Activated naive CD4-positive, alpha-beta T cell treated with anti-CD3 and anti-CD28 coated beads, Interleukin-2, amount 50 U/mL, for 24 hours (primary cell): ENCODE measurements at regions not wholly inside any gene's neighbourhood (a gene's known extent, or its start where the extent isn't known, plus 50 kb on each side); places are given as distances from the start of the nearest gene placed in this dataset.
"Not testable (repeated sequence)": the region's sequence is repeated elsewhere in the genome, so short reads cannot be mapped to it uniquely, and the experiment has no call there.

Experiments
- H3K27ac Mint-ChIP-seq: one replicate; pipeline ENCODE4 v1.8.0; 2021; ENCODE audit warnings: mild to moderate bottlenecking, mixed read lengths
- H3K27me3 Mint-ChIP-seq: one replicate; pipeline ENCODE4 v1.8.0; 2021; ENCODE audit warnings: mixed read lengths
- H3K36me3 Mint-ChIP-seq: one replicate; pipeline ENCODE4 v1.8.0; 2021; ENCODE audit warnings: mixed read lengths
- H3K4me1 Mint-ChIP-seq: one replicate; pipeline ENCODE4 v1.8.0; 2021; ENCODE audit warnings: mixed read lengths
- H3K4me3 Mint-ChIP-seq: one replicate; pipeline ENCODE4 v1.8.0; 2021; ENCODE audit warnings: mild to moderate bottlenecking, mixed read lengths
- H3K9me3 Mint-ChIP-seq: one replicate; pipeline ENCODE4 v1.8.0; 2021; ENCODE audit warnings: mixed read lengths

- Mint-ChIP-seq H3K27me3 (peaks cover 2% of the 10 kb centered on the region), H3K4me1 (no peaks in the 10 kb centered on the region), H3K4me3 (no peak overlapping the region), H3K36me3 (peaks cover 1% of the 10 kb centered on the region), H3K27ac (no peak overlapping the region), H3K9me3 (no peaks in the 10 kb centered on the region)
Measured at GRCh38 chr5:67887748-67888161, 327.8 kb upstream of the PIK3R1 start.

GRCh38 chr5:67886761-67887160 is 328.8 kb upstream of the PIK3R1 start:
- Mint-ChIP-seq H3K27me3 (peaks cover 2% of the 10 kb centered on the region), H3K4me1 (no peaks in the 10 kb centered on the region), H3K9me3 (no peaks in the 10 kb centered on the region), H3K27ac (no peak overlapping the region), H3K36me3 (no peaks in the 10 kb centered on the region), H3K4me3 (no peak overlapping the region)

GRCh38 chr5:67880876-67881275 is 334.7 kb upstream of the PIK3R1 start:
- Mint-ChIP-seq H3K27me3 (peaks cover 2% of the 10 kb centered on the region), H3K4me1 (no peaks in the 10 kb centered on the region), H3K27ac (no peak overlapping the region), H3K36me3 (no peaks in the 10 kb centered on the region), H3K4me3 (no peak overlapping the region), H3K9me3 (no peaks in the 10 kb centered on the region)

GRCh38 chr5:67880511-67880805 is 335.1 kb upstream of the PIK3R1 start:
- Mint-ChIP-seq H3K4me3 (no peak overlapping the region), H3K27me3 (peaks cover 2% of the 10 kb centered on the region), H3K27ac (no peak overlapping the region), H3K9me3 (no peaks in the 10 kb centered on the region), H3K36me3 (no peaks in the 10 kb centered on the region), H3K4me1 (no peaks in the 10 kb centered on the region)

GRCh38 chr5:67879620-67880510 is 335.7 kb upstream of the PIK3R1 start:
- no peak overlapping the region for H3K27ac Mint-ChIP-seq
- H3K9me3 Mint-ChIP-seq, result no peaks in the 10 kb centered on the region
- peaks cover 2% of the 10 kb centered on the region for H3K27me3 Mint-ChIP-seq
- H3K36me3 Mint-ChIP-seq, result no peaks in the 10 kb centered on the region
- no peak overlapping the region for H3K4me3 Mint-ChIP-seq
- H3K4me1 Mint-ChIP-seq, result no peaks in the 10 kb centered on the region

GRCh38 chr5:67878933-67879332 is 336.6 kb upstream of the PIK3R1 start:
- Mint-ChIP-seq H3K36me3 (no peaks in the 10 kb centered on the region), H3K4me3 (no peak overlapping the region), H3K4me1 (no peaks in the 10 kb centered on the region), H3K9me3 (no peaks in the 10 kb centered on the region), H3K27ac (no peak overlapping the region), H3K27me3 (peaks cover 2% of the 10 kb centered on the region)

- Mint-ChIP-seq H3K4me3 (no peak overlapping the region), H3K36me3 (no peaks in the 10 kb centered on the region), H3K4me1 (no peaks in the 10 kb centered on the region), H3K27ac (no peak overlapping the region), H3K9me3 (no peaks in the 10 kb centered on the region), H3K27me3 (peaks cover 3% of the 10 kb centered on the region)
Measured at GRCh38 chr5:67876371-67876770, 339.2 kb upstream of the PIK3R1 start.

- H3K27me3 Mint-ChIP-seq, result peaks cover 3% of the 10 kb centered on the region
- no peaks in the 10 kb centered on the region for H3K36me3 Mint-ChIP-seq
- H3K27ac Mint-ChIP-seq, result no peak overlapping the region
- no peaks in the 10 kb centered on the region for H3K4me1 Mint-ChIP-seq
- no peak overlapping the region for H3K4me3 Mint-ChIP-seq
- no peaks in the 10 kb centered on the region for H3K9me3 Mint-ChIP-seq
Measured at GRCh38 chr5:67875601-67876000, 340.0 kb upstream of the PIK3R1 start.

- H3K4me3 Mint-ChIP-seq, result no peak overlapping the region
- H3K4me1 Mint-ChIP-seq, result no peaks in the 10 kb centered on the region
- H3K36me3 Mint-ChIP-seq, result no peaks in the 10 kb centered on the region
- H3K27me3 Mint-ChIP-seq, result peaks cover 1% of the 10 kb centered on the region
- H3K9me3 Mint-ChIP-seq, result no peaks in the 10 kb centered on the region
- H3K27ac Mint-ChIP-seq, result no peak overlapping the region
Measured at GRCh38 chr5:67873935-67874334, 341.6 kb upstream of the PIK3R1 start.

- Mint-ChIP-seq H3K9me3 (no peaks in the 10 kb centered on the region), H3K27me3 (peaks cover 1% of the 10 kb centered on the region), H3K4me1 (no peaks in the 10 kb centered on the region), H3K36me3 (no peaks in the 10 kb centered on the region), H3K27ac (no peak overlapping the region), H3K4me3 (no peak overlapping the region)
Measured at GRCh38 chr5:67870662-67871061, 344.9 kb upstream of the PIK3R1 start.

- not testable (repeated sequence) for H3K4me3 Mint-ChIP-seq, H3K9me3 Mint-ChIP-seq, H3K4me1 Mint-ChIP-seq, H3K36me3 Mint-ChIP-seq, H3K27ac Mint-ChIP-seq, H3K27me3 Mint-ChIP-seq
Measured at GRCh38 chr5:67864335-67864734, 351.2 kb upstream of the PIK3R1 start.

- Mint-ChIP-seq H3K27ac (no peak overlapping the region), H3K4me1 (no peaks in the 10 kb centered on the region), H3K27me3 (no peaks in the 10 kb centered on the region), H3K9me3 (no peaks in the 10 kb centered on the region), H3K36me3 (no peaks in the 10 kb centered on the region), H3K4me3 (no peak overlapping the region)
Measured at GRCh38 chr5:67858471-67859031, 357.0 kb upstream of the PIK3R1 start.

- peaks cover 5% of the 10 kb centered on the region for H3K9me3 Mint-ChIP-seq
- no peak overlapping the region for H3K27ac Mint-ChIP-seq
- no peak overlapping the region for H3K4me3 Mint-ChIP-seq
- H3K4me1 Mint-ChIP-seq, result no peaks in the 10 kb centered on the region
- no peaks in the 10 kb centered on the region for H3K36me3 Mint-ChIP-seq
- H3K27me3 Mint-ChIP-seq, result no peaks in the 10 kb centered on the region
Measured at GRCh38 chr5:67857502-67857901, 358.1 kb upstream of the PIK3R1 start.

GRCh38 chr5:67855523-67855922 is 360.0 kb upstream of the PIK3R1 start:
- no peak overlapping the region for H3K4me3 Mint-ChIP-seq
- H3K9me3 Mint-ChIP-seq, result peaks cover 5% of the 10 kb centered on the region
- no peaks in the 10 kb centered on the region for H3K4me1 Mint-ChIP-seq
- no peak overlapping the region for H3K27ac Mint-ChIP-seq
- H3K36me3 Mint-ChIP-seq, result no peaks in the 10 kb centered on the region
- no peaks in the 10 kb centered on the region for H3K27me3 Mint-ChIP-seq

GRCh38 chr5:67850906-67851305 is 364.6 kb upstream of the PIK3R1 start:
- H3K36me3 Mint-ChIP-seq, H3K27ac Mint-ChIP-seq, H3K9me3 Mint-ChIP-seq, H3K27me3 Mint-ChIP-seq, H3K4me1 Mint-ChIP-seq, H3K4me3 Mint-ChIP-seq: not testable (repeated sequence)

GRCh38 chr5:67844924-67845323 is 370.6 kb upstream of the PIK3R1 start:
- Mint-ChIP-seq H3K27me3 (peaks cover 20% of the 10 kb centered on the region), H3K27ac (no peak overlapping the region), H3K36me3 (no peaks in the 10 kb centered on the region), H3K4me1 (no peaks in the 10 kb centered on the region), H3K9me3 (no peaks in the 10 kb centered on the region), H3K4me3 (no peak overlapping the region)

GRCh38 chr5:67842806-67843205 is 372.8 kb upstream of the PIK3R1 start:
- H3K4me1 Mint-ChIP-seq, result no peaks in the 10 kb centered on the region
- H3K9me3 Mint-ChIP-seq, result no peaks in the 10 kb centered on the region
- H3K4me3 Mint-ChIP-seq, result no peak overlapping the region
- H3K36me3 Mint-ChIP-seq, result no peaks in the 10 kb centered on the region
- peaks cover 19% of the 10 kb centered on the region for H3K27me3 Mint-ChIP-seq
- no peak overlapping the region for H3K27ac Mint-ChIP-seq
